ENCODE measurements at regions not wholly inside any gene's neighbourhood (a gene's known extent, or its start where the extent isn't known, plus 50 kb on each side); places are given as distances from the start of the nearest gene placed in this dataset.
"Not testable (repeated sequence)": the region's sequence is repeated elsewhere in the genome, so short reads cannot be mapped to it uniquely, and the experiment has no call there.

DNA sequence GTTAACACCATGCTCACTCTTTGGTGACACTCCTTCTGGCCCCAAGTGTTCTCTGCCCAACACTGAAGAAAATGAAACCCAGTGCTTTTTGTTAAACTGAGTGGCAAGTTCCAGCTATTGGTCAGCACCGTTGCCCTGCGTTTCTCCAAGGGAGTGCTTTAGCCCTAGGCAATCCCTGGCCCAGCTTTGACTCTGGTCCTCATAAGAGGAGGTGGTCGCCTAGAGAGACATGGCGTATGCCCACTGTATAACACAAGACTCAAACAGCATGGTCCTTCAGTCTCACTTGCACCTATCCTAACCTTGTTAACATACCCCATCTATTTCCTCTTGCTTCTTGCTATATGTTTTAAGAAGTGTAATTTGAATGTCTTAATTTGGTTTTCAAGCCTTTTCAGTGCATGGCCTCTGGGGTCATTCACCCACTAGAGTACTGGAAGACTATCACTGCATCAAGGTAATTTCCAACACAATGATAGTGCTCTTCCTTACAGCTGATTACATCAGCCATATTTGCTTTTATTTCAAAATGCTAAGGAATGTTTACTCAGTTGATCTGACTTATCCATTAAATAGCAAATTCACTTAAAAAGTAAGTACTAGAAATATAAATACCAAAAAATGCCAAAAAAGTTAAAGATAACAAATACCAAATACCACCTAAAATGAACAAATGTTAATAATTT lies 190.5 kb upstream of the SOX21 start:
- no peak for DNase-seq

DNA sequence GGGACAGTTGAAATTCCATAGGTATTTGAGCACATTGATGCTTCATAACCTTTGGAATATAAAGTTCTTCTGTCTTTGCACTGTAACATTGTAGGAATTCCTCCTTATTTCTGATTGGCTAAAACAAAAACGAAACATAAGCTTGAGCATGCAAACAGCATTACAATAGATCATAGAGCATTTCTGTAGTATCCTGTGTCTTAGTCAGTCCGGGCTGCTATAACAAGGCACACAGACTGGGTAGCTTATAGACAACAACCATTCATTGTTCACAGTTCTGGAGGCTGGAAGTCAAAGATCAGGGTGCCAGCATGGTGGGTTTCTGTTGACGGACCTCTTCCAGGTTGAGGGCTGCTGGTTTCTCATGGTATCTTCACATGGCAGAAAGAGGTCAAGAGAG lies 188.7 kb upstream of the SOX21 start:
- no peak for DNase-seq

DNA sequence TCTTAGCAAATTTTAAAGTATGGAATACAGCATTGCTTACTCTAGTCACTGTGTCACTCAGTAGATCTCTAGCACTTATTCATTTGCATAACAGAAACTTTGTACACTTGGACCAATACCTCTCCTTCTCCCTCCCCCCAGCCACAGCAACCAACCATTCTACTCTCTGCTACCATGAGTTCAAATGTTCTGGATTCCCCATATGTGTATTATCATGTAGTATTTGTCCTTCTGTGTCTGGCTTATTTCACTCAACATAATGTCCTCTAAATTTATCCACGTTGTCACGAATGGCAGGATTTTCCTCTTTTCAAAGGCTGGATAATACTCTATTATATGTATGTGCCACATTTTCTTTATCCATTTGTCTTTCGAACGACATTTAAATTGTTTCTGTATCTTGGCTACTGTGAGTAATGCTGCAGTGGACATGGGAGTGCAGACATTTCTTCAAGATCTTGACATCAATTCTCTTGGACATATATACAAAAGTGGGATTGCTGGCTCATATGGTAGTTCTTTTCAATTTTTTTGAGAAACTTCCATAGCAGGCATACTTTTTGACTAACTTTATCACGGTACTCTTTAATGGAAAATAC lies 184.5 kb upstream of the SOX21 start:
- no peak for DNase-seq

DNA sequence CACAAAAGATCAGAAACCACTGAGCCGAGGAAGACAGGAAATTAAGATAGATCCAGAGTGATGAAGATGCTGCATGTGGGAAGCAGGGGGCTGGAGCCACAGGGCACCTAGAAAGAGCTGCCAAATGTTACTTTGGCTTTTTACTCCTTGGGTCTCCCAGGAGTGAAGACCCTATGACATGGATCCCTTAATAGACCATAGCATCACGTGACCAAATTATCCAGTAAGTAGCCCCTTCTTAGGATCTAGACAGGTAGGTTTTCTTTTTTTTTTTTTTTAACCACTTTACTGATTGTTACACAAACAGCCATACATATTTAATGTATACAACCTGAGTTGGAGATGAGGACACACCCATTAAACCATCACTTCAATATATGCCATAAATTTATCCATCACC lies 183.9 kb upstream of the SOX21 start:
- DNase-seq: no peak

DNA sequence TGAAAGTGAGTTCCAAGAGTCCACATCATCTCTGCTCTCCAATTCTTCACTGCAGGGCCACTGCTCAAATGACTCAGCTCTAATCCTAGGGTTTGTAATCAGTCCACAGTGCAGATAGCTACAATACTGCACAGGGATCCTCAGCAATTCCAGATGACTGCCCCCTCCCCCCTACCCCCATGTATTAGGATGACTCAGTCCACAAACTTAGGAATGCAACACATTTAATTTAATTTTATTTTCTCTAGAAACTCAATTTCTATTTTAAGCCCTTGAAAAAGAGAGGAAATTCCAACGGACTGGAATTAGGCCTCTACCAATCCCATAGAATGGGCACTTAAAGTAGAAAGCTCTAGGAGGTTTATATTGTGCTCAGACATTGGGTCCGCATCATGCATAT lies 173.8 kb upstream of the SOX21 start:
- DNase-seq: no peak

DNA sequence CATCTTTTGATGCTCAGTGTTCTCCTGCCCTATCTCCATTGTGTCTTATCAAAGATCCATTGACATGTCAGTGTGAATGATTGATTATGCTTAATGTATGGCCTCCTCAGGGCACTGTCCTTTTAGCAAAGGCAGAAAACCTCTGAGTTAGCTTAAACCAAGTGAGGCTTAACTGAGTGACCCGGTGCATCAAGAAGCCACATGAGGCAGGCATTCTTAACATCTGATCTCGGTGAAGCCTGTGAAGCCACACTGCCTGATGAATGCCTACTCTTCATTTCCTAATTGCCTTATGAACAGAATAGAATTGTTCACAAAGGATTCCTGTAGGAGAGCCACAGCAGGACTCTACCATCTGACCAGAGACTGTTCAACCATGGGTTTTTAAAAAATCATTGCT lies 168.1 kb upstream of the SOX21 start:
- no peak for DNase-seq

DNA sequence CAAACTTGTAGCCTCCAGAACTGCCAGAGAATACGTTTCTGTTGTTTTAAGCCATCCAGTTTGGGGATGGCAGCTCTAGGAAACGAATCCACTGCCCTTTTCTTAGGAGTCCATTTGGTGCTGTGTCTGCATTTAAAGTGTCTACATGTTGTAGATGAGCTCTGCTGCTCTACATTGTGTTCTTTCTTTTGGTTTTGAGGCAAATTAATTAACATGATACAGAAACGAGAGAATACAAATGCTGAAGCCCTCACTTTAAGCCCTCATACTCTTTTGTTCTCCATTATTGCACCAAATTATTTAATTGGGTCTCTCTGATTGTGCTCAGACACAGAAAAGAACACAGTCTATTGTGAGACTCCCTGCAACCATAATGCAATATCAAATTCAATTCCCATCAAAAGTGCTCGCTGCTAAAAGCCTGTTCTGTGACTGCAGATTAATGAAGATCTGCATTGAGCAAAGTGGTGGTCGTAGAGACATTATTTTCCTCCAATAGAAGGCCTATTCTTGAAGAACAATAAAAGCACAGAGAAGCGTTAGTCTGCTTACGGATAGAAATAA lies 166.3 kb upstream of the SOX21 start:
- DNase-seq: no peak

DNA sequence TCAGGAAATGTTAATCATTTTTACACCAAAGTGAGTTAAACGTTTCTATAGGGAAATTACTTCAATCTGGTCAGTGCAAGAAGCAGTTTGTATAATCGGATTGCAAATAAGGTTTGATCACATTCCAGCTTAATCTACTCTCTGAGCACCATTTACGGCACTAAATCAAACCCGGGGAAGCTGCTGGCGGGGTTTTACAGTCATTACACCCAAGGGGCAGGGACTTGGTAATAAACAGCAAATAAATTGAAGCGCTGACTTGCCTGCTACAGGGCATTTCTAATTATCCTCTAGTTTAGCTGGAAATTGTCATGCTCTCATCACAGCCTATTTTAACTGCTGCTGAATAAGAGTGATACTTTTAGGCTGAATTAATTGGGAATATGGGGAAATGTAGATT lies 152.1 kb upstream of the SOX21 start:
- DNase-seq: no peak

DNA sequence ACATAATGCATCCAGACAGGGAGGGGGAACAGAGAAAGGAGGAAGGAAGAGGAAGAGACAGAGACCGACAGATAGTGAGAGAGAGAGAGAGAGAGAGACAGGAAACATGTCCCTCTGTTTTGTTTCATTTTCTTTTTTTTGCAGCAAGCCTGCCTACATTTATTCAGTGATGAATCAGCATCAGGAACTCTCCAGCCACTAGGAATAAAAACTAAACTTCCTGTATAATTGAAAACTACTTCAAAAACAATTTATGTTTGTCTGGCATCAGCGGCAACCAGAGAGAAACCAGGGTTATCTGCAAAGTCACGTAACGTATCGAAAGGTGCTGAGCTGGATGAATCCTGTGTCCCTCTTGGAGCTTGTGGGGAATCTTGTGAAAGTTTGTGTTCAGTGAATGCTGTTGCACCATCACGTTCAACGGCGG lies 148.6 kb upstream of the SOX21 start:
- DNase-seq: peak; percentile 8

DNA sequence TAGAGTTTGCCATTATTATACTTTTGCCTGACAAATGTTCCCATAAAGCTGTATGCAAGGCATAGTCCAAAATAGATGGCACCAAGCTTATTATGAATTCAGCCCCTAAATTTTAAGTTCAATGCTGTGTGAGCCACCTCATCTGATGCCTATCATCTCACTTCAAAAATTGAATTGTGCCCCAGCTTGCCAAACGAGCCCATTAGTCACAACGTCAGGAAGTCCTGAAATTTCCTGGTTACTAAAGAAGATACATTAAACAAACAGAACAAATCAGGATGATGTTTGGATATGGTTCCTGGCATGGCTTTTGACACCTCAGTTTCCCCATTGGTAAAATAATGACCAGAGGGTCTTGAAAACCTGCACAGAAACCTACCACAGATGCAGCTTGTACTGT lies 147.5 kb upstream of the SOX21 start:
- no peak for DNase-seq

DNA sequence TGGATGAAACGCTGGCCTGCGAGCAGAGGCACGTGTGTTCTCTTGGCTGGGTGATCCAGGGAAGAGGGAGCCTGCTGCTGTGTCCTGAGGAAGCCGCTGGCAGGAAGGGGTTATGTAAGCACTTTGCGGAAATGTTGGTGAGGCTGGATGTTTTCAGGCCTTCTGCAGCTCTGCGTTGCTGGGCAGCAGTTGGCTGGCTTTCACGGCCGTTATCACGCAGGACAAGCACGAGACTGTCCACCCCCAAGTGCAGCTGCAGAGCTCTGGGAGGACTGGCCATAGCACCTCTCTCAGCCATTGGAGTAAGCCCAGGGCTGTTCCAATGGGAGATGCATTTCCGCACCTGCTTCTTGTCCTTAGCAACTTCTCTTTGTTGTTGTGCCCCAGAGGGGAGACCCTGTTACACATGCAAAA lies 146.9 kb upstream of the SOX21 start:
- peak; percentile 50 for DNase-seq

DNA sequence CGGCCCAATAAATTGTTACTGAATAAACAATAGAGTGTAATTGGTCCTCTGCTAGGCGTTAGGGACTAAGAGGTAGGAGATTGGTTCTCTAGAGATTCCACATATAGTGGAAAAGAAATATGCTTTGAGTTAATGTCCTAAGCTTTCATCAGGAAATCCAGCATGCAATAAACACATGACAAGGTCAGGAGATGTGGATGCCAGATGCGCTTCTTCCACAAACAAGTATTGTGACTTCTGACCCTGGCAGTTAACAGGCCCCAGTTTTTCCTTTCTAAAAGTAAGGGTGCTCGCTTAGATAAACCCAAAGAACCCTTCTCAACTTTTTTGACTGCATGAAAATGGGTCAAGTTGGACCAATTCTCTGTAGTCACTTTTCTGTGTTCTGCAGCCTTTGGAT lies 146.5 kb upstream of the SOX21 start:
- DNase-seq: peak; percentile 6

DNA sequence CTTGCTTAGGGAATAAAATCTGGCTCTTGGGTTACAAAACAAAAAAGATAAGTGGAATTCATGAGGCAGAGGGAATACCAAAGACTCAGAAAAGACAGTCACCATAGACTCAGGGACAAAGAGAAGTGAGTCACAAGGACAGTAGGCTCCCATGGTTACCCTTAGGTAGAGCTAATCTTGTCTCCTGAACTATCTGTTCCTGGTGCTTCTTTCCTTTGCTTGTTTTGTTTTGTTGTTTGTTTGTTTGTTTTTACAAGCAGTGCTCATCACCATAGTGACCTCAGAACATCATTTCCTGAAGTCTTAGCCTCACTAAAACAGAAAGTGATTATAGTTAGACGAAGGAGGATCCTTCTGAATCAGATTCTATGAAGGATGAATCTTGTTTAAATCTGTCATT lies 142.3 kb upstream of the SOX21 start:
- DNase-seq: no peak

DNA sequence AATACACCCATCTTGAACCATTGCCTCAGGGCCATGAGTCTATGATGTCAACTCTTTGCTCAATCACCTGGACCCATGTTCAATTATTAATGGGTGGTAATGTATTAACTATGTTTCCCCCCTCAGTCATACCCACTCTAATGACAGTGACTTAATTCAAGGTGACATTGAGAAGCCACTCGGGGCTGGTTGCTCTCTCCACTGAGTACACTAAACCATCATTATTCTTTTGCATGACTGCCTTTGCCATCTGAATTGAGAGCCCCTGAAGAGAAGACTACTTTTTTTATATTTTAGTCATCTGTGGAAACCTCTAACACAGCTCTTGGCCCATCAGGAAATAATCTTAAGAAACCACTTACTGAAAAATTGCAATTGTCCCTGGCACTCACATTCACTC lies 139.2 kb upstream of the SOX21 start:
- no peak for DNase-seq

DNA sequence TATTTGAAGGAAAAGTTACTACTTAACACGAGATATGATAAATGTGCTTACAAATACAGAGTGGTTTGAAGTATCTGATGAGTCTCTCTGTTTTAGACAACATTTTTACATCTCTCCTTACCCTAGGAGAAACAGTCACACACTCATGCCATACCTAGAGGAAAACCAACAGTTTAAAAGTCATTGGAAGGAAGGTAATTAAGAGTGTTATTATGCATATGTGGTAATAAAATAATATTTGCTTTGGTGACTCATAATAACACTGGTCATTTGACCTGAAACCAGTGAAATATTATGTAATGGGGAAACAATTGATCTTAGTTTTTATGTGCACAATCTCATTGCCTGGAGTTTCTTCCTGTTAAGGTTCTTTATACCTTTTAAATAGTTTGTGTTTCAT lies 136.9 kb upstream of the SOX21 start:
- DNase-seq: no peak

DNA sequence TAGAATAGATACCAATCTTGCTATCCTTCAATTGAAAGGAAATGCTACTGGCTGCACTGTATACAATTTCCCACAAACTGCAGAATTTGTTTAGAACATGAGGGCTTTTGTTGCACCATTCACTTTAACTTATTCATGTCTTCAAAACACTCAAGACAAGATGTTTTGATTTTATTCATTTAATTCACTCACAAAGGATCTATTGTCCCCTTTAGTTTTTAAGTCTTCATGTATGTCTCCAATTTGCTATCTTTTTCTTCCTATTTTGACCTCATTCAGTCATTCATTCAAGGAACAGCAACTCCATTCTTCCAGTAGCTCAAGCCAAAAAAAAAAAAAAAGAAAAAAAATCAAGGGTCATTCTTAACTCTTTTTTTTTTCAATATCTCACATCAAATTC lies 130.6 kb upstream of the SOX21 start:
- no peak for DNase-seq

DNA sequence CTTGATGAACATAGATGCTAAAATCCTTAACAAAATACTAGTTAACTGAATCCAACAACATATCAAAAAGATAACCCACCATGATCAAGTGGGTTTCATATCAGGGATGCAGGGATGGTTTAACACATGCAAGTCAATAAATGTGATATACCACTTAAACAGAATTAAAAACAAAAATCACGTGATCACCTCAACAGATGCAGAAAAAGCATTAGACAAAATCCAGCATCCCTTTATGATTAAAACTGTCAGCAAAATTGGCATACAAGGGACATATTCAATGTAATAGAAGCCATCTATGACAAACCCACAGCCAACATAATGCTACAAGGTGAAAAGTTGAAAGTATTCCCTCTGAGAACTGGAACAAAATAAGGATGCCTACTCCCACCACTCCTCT lies 124.7 kb upstream of the SOX21 start:
- DNase-seq: not testable (repeated sequence)

DNA sequence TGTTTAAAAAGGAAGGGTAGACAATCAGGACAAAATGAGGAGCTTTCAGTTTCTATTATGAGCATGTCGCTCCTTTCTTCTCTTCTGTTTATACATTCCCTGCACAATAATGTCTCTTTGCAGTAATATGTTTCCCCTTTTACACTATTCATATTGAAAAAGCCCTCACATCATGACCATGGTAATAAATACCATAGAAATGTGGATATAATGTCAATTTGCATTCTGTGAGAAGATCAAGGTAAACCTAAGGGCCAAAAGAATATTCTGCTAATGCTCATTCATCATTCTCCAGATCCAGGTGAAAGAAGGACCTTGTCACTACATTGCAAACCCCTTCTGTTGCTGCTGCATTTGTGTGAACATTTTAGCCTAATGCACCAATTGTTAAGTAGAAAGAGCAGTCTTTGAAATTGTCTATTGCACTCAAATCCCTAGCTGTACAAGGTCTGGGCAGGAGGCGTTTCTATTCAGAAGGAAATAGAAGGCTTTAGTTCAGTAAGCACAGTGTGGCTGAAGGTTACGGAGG lies 117.6 kb upstream of the SOX21 start:
- DNase-seq: no peak

DNA sequence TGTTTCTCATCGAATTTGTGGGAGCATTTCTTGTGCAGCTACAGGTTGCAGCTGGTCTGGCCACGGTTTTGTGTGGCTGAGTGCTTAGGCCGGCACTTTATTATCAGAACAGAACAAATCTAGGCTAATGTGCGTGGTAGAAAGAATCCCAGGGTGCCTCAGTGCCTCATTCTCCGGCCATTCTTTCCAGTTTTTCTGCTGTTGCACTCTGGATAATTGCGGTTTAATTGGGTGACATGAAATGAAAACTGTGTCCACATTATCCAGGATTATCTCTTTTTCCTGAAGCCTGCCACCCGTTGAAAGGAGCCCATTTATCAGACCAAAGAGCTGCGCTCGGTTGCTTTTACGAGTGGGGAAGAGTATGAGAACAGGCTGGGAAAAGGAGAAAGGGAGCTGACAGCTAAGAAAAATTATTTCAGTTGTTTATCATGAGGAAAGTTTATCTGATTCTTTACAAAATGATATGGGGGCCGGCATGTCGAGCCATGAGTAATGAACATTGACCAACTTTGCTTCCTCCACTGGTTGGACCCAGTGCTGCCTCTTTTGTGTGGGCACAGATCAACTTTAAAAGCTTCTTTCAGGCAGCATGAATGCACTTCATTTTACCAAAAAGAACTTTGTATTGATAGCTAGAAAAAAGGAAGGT lies 117.0 kb upstream of the SOX21 start:
- DNase-seq: no peak

DNA sequence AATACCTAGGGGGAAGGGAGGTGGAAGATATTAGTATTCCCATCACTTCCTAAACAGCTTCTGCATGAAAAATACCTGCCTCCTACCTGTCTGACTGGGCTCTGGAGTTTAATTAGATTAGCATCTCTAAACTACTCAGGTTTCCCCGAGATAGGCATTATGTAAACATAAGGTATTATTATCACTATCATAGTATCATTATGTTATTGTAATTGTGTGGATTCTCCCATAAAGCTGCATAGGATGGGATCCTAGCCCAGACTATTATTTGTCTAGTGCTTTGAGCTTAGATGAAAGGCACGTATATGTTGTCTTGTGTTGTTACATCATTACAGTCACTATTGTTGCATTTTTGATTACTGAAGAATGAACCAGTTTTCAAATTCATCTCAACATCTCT lies 115.2 kb upstream of the SOX21 start:
- no peak for DNase-seq

DNA sequence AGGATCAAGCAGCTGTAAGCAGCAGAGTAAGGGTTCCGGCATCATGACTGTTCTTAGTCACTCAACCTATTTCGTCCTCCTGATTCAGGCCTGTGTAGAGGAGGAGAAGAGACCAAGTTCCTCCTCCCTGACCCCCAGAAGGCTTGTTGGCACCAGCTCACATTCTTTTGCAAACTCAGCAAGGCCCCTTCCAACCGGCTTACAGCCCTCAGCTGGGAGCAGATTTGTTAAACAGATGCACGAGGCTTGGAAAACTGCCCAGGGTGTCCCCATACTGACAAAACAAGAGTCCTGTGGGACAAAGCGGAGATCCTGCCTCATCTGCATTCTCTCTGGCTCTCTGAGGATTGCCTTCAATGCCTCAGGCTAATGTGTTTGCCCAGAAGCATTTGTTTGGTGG lies 113.2 kb upstream of the SOX21 start:
- DNase-seq: peak; percentile 75

DNA sequence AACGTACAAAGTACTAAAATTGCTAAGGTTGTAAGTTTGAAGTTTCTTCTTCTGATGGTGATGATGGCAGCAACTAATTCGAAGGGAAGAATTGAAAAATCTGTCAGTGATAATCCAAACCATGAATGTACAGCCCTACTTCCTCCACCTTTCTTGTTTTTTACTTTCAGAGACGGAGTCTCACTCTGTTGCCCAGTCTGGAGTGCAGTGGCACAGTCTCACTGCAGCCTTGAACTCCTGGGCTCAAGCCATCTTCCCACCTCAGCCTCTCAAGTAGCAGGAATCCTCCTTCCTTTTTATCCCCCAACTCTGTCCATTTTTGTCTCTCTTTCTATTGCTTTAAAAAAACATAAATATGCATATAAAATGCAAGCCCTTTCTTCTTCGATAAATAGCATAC lies 112.3 kb upstream of the SOX21 start:
- no peak for DNase-seq

DNA sequence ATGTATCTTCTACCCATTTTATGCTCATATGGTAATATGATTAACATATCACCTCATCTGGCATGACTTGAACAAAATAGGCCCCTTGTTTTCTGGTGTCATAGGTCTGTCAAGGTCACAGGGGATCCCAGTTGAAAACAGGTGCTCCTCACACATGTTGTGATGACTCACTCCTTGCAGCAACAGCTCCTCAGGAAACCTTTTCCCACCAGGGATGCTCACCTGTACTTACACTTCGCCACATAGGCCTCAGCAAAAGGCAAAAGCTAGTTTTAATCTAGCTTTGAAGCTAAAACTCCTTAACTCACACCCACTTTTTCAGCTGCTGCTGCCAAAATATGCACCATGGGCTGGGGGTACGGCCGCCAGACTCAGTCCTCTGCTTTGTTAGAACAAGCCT lies 110.0 kb upstream of the SOX21 start:
- DNase-seq: no peak

DNA sequence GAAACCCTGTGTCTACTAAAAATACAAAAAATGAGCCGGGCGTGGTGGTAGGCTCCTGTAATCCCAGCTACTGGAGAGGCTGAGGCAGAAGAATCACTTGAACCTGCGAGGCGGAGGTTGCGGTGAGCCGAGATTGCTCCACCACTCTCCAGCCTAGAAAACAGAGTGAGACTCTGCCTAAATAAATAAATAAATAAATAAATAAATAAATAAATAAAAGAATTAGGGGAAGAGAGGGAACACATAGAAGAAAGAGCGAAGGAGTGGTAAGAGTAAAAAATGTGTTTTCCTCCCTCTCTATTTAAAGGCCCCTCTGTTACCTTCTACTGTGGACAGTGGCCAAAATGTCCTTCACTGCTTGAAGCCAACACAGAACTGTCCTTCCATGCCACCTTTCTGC lies 103.9 kb upstream of the SOX21 start:
- no peak for DNase-seq

Measured in tongue (tissue), 1 donor.